ENCODE measurements at regions not wholly inside any gene's neighbourhood (a gene's known extent, or its start where the extent isn't known, plus 50 kb on each side); places are given as distances from the start of the nearest gene placed in this dataset.

- dilution Hi-C loops (cut with MboI; ENCODE audit: extremely low pct_ligation_motif_present, low sequenced_read_pairs), result no loop called here
- DNase-seq (ENCODE audit: low read depth, low spot score) (no peak), FAIRE-seq (no peak)
- no peak for TF ChIP-seq CTCF (optimal IDR thresholded peaks at IDR 0.05 in 1 of 3, IDR thresholded peaks at IDR 0.05 in 1 of 3, conservative IDR thresholded peaks at IDR 0.05 in 1 of 3; ENCODE audit: extremely low read depth in 1 of 3, insufficient read depth in 2 of 3, low read length in 3 of 3)
- Histone ChIP-seq H3K27ac (ENCODE audit: control insufficient read depth, insufficient read depth, low read length) (no peak overlapping the region), H3K9me3 (ENCODE audit: control insufficient read depth, low read depth, low read length) (no peaks in the 10 kb centered on the region), H3K9ac (ENCODE audit: control insufficient read depth, extremely low read depth, insufficient read depth, low read length) (no peak overlapping the region), H2AFZ (ENCODE audit: control insufficient read depth, low read length) (no peak overlapping the region), H4K20me1 (ENCODE audit: control insufficient read depth, extremely low read depth, insufficient read depth, low read length) (no peaks in the 10 kb centered on the region), H3K4me2 (ENCODE audit: control insufficient read depth, extremely low read depth, insufficient read depth, low read depth, low read length) (no peak overlapping the region), H3K4me1 (ENCODE audit: control insufficient read depth, extremely low read depth, insufficient read depth, low read length) (no peaks in the 10 kb centered on the region), H3K27me3 (ENCODE audit: control insufficient read depth, extremely low read depth, insufficient read depth, low read length) (no peaks in the 10 kb centered on the region), H3K4me3 (ENCODE audit: control insufficient read depth in 2 of 3, extremely low read depth in 1 of 3, insufficient read depth in 2 of 3, low read depth in 1 of 3, low read length in 3 of 3) (no peak overlapping the region), H3K9me1 (ENCODE audit: control insufficient read depth, extremely low read depth, insufficient read depth, low read length) (no peaks in the 10 kb centered on the region), H3K36me3 (ENCODE audit: control insufficient read depth in 2 of 2, extremely low read depth in 1 of 2, insufficient read depth in 2 of 2, low read length in 2 of 2) (no peaks in the 10 kb centered on the region), H3K79me2 (ENCODE audit: control insufficient read depth, insufficient read depth, low read length) (no peaks in the 10 kb centered on the region)
Measured at GRCh38 chr4:171376724-171377123, 436.5 kb upstream of the GALNTL6 start.

GRCh38 chr4:171353535-171353934 is 459.7 kb upstream of the GALNTL6 start:
- no peaks in the 10 kb centered on the region for H3K79me2 ChIP-seq (ENCODE audit: control insufficient read depth, insufficient read depth, low read length)
- H3K9ac ChIP-seq (ENCODE audit: control insufficient read depth, extremely low read depth, insufficient read depth, low read length), result no peak overlapping the region
- H2AFZ ChIP-seq (ENCODE audit: control insufficient read depth, low read length), result no peak overlapping the region
- H3K9me1 ChIP-seq (ENCODE audit: control insufficient read depth, extremely low read depth, insufficient read depth, low read length), result no peaks in the 10 kb centered on the region
- FAIRE-seq (no peak), DNase-seq (ENCODE audit: low read depth, low spot score) (no peak)
- H3K4me1 ChIP-seq (ENCODE audit: control insufficient read depth, extremely low read depth, insufficient read depth, low read length), result no peaks in the 10 kb centered on the region
- no peaks in the 10 kb centered on the region for H4K20me1 ChIP-seq (ENCODE audit: control insufficient read depth, extremely low read depth, insufficient read depth, low read length)
- H3K9me3 ChIP-seq (ENCODE audit: control insufficient read depth, low read depth, low read length), result no peaks in the 10 kb centered on the region
- H3K4me2 ChIP-seq (ENCODE audit: control insufficient read depth, extremely low read depth, insufficient read depth, low read depth, low read length), result no peak overlapping the region
- no peaks in the 10 kb centered on the region for H3K27me3 ChIP-seq (ENCODE audit: control insufficient read depth, extremely low read depth, insufficient read depth, low read length)
- dilution Hi-C loops (cut with MboI; ENCODE audit: extremely low pct_ligation_motif_present, low sequenced_read_pairs), result no loop called here
- H3K27ac ChIP-seq (ENCODE audit: control insufficient read depth, insufficient read depth, low read length), result no peak overlapping the region
- H3K36me3 ChIP-seq (ENCODE audit: control insufficient read depth in 2 of 2, extremely low read depth in 1 of 2, insufficient read depth in 2 of 2, low read length in 2 of 2), result no peaks in the 10 kb centered on the region
- TF ChIP-seq CTCF (optimal IDR thresholded peaks at IDR 0.05 in 1 of 3, IDR thresholded peaks at IDR 0.05 in 1 of 3, conservative IDR thresholded peaks at IDR 0.05 in 1 of 3; ENCODE audit: extremely low read depth in 1 of 3, insufficient read depth in 2 of 3, low read length in 3 of 3) (no peak), EZH2 (IDR thresholded peaks at IDR 0.05; ENCODE audit: low read length) (no peak)
- no peak overlapping the region for H3K4me3 ChIP-seq (ENCODE audit: control insufficient read depth in 2 of 3, extremely low read depth in 1 of 3, insufficient read depth in 2 of 3, low read depth in 1 of 3, low read length in 3 of 3)
